Activated CD4-positive, alpha-beta memory T cell treated with anti-CD3 and anti-CD28 coated beads for 36 hours (primary cell): ENCODE measurements at regions not wholly inside any gene's neighbourhood (a gene's known extent, or its start where the extent isn't known, plus 50 kb on each side); places are given as distances from the start of the nearest gene placed in this dataset.

Experiments
- CTCF ChIA-PET: fragments of 350-600 bp; sonication (Branson Sonifier 250); formaldehyde crosslinking; loops from one replicate; lab custom pipeline; 2021; ENCODE audit warnings: antibody characterized with exemption, inconsistent platforms; lab: Charles Lee
- POLR2A ChIA-PET: fragments of 350-600 bp; sonication (Branson Sonifier 250); formaldehyde crosslinking; loops from one replicate; lab custom pipeline; 2021; ENCODE audit warnings: antibody characterized with exemption; lab: Charles Lee
- DNase-seq: peaks from one replicate; pipeline ENCODE4 v3.0.0-alpha.2; 2020
- H3K27ac Mint-ChIP-seq: one replicate; pipeline ENCODE4 v1.8.0; 2021; ENCODE audit warnings: mixed read lengths
- H3K27me3 Mint-ChIP-seq: one replicate; pipeline ENCODE4 v1.8.0; 2021; ENCODE audit warnings: mixed read lengths
- H3K36me3 Mint-ChIP-seq: one replicate; pipeline ENCODE4 v1.8.0; 2021; ENCODE audit warnings: mixed read lengths
- H3K4me1 Mint-ChIP-seq: one replicate; pipeline ENCODE4 v1.8.0; 2021; ENCODE audit warnings: low read depth, mixed read lengths
- H3K4me3 Mint-ChIP-seq: one replicate; pipeline ENCODE4 v1.8.0; 2021; ENCODE audit warnings: mild to moderate bottlenecking, mixed read lengths
- H3K9me3 Mint-ChIP-seq: one replicate; pipeline ENCODE4 v1.8.0; 2021; ENCODE audit warnings: mixed read lengths
- intact Hi-C: fragments of 100-400 bp; cut with micrococcal nuclease; formaldehyde crosslinking; loops from one replicate; pipeline ENCODE4 v1.15.1; 2023

DNA sequence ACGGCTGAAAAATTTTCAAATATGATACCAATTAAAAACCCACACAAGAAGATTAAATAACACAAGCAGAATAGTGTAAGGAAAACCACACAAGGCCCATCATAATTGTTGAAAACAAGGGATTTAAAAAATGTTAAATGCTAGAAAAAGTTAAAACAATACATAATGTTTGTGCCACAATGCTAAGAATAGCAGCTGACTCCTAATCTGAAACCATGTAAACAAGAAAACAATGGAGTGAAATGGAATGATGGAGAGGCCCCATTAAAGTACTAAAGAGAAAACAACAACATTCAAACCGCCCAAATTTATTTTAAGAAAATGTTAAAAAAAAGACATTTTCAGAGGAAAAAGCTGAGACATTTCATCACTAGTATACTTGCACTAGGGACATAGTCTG, 663.6 kb upstream of the NCAM2 start:
- Mint-ChIP-seq H3K4me3 (no peak overlapping the region), H3K9me3 (peaks cover 8% of the 10 kb centered on the region), H3K4me1 (no peaks in the 10 kb centered on the region), H3K36me3 (no peaks in the 10 kb centered on the region), H3K27ac (no peak overlapping the region), H3K27me3 (no peaks in the 10 kb centered on the region)
- DNase-seq = no peak
- ChIA-PET POLR2A (no interaction called here), CTCF (no interaction called here)
- intact Hi-C loops = no loop called here

DNA sequence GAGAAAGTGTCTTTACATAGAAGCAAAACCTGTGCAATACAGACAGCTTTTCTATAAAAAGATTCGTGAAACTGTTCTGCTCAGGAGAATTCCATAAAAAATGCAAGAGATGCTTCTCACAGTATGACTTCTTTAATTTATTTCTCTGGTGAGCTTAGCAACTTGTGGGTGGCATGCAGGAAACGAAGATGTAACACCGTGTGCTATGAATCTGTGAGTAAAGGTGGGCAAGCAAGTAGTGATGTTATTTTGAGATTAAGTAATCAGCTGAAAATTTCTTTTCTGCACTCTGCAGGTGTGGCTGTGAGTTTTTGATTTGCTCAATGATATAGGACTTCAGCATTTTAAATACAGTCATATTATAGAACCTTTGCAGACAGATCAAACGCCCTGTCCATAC, 656.8 kb upstream of the NCAM2 start:
- DNase-seq = no peak
- peaks cover 7% of the 10 kb centered on the region for H3K9me3 Mint-ChIP-seq
- H3K36me3 Mint-ChIP-seq = no peaks in the 10 kb centered on the region
- ChIA-PET POLR2A (no interaction called here), CTCF (no interaction called here)
- H3K4me3 Mint-ChIP-seq = no peak overlapping the region
- intact Hi-C loops = no loop called here
- H3K27me3 Mint-ChIP-seq = no peaks in the 10 kb centered on the region
- H3K27ac Mint-ChIP-seq = no peak overlapping the region
- H3K4me1 Mint-ChIP-seq = no peaks in the 10 kb centered on the region

DNA sequence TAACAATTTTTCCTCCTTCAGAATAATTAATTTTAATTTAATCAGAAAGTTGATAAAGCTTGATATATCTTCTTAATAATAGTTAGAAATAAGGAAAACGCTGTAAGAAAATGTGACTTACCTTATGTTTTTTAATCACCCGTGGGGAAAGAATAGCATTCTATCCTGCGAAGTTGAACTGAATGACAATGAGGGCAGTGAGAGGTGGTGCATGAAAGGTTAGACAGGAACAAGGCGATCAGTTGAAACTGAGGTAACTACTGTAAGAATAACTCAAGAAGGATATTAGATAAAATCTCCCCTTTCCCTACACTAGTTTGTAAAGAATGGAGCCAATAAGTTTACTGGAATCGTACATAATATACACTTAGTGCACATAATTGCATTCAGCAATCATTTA, 655.0 kb upstream of the NCAM2 start:
- no peaks in the 10 kb centered on the region for H3K4me1 Mint-ChIP-seq
- H3K36me3 Mint-ChIP-seq = no peaks in the 10 kb centered on the region
- CTCF ChIA-PET = no interaction called here
- H3K27ac Mint-ChIP-seq = no peak overlapping the region
- intact Hi-C loops = no loop called here
- no peaks in the 10 kb centered on the region for H3K27me3 Mint-ChIP-seq
- POLR2A ChIA-PET = no interaction called here
- H3K4me3 Mint-ChIP-seq = no peak overlapping the region
- peaks cover 9% of the 10 kb centered on the region for H3K9me3 Mint-ChIP-seq
- no peak for DNase-seq

DNA sequence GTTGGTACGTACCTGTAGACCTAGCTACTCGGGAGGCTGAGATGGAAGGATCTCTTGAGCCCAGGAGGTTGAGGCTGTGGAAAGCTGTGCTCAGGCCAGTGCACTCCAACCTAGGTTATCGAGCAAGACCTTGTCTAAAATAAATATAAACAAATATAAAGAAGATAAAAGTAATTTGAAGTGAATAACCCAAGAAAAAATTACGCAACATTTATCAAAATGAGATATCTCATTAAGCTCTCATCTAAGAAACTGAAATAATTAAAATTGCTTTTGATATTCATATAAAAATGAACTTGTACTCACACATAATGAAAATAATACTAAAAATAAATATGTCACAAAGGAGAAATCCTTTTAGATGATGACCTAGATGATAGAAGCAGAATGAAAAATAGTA, 647.1 kb upstream of the NCAM2 start:
- POLR2A ChIA-PET = no interaction called here
- DNase-seq = no peak
- Mint-ChIP-seq H3K4me3 (no peak overlapping the region), H3K27me3 (no peaks in the 10 kb centered on the region), H3K4me1 (no peaks in the 10 kb centered on the region), H3K36me3 (no peaks in the 10 kb centered on the region), H3K9me3 (peaks cover 18% of the 10 kb centered on the region), H3K27ac (no peak overlapping the region)
- intact Hi-C loops = no loop called here
- CTCF ChIA-PET = no interaction called here

DNA sequence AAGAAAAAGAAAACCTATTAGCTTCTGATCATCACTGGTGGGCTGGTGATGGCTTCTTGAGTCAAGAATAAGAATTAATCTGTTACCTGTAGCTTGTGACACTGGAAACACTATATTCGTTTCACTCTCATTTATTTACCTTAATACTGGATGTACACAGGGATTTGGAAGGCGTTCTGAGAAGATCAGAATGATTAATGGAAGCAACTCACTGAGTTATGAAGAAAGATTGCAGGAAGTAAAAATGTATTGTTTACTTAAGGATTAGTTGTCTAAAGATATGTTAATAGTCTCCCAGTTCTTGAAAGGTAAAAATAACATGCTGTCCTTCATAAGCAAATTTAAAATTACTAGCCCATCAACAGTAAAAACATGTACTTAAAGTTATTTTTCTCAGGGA, 644.9 kb upstream of the NCAM2 start:
- ChIA-PET CTCF (no interaction called here), POLR2A (no interaction called here)
- intact Hi-C loops = no loop called here
- Mint-ChIP-seq H3K27me3 (no peaks in the 10 kb centered on the region), H3K36me3 (no peaks in the 10 kb centered on the region), H3K9me3 (peaks cover 16% of the 10 kb centered on the region), H3K27ac (no peak overlapping the region), H3K4me3 (no peak overlapping the region), H3K4me1 (no peaks in the 10 kb centered on the region)
- DNase-seq = no peak

DNA sequence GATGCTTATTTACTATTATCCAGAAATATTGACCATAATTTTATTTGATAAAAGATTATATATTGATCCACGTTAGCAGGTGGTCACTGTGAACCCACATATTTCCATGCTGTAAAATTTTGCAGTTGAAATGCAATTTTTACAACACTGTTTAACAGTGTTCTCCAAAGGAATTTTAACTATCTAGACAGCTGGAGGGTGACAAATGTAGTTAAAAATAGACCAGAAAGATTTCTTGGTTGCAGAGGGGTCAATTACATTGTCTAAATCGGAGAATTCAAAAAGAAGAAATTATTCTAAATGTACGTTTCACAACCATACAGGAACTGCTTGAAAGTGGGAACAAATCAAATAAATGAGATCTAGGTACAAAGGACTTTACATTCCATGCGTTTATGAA, 625.2 kb upstream of the NCAM2 start:
- no peak for DNase-seq
- H3K4me1 Mint-ChIP-seq = no peaks in the 10 kb centered on the region
- POLR2A ChIA-PET = no interaction called here
- intact Hi-C loops = no loop called here
- H3K27me3 Mint-ChIP-seq = no peaks in the 10 kb centered on the region
- CTCF ChIA-PET = no interaction called here
- H3K27ac Mint-ChIP-seq = no peak overlapping the region
- H3K9me3 Mint-ChIP-seq = peaks cover 10% of the 10 kb centered on the region
- no peak overlapping the region for H3K4me3 Mint-ChIP-seq
- no peaks in the 10 kb centered on the region for H3K36me3 Mint-ChIP-seq

DNA sequence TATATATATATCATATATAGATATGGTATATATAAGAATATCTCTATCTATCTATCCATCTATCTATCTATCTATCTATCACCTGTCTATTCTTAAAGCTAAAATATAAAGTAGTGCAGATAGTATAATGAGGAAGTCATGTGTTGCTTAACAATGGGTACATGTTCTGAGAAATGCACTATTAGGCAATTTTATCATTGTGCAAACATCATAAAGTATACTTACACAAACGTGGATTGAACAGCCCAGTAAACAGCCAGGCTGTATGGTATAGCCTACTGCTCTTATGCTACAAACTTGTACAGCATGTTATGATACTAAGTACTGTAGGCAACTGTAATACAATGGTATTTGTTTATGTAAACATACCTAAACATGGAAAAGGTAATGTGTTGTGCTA, 621.0 kb upstream of the NCAM2 start:
- H3K4me3 Mint-ChIP-seq = no peak overlapping the region
- H3K27me3 Mint-ChIP-seq = no peaks in the 10 kb centered on the region
- H3K9me3 Mint-ChIP-seq = peaks cover 11% of the 10 kb centered on the region
- no peaks in the 10 kb centered on the region for H3K4me1 Mint-ChIP-seq
- ChIA-PET POLR2A (no interaction called here), CTCF (no interaction called here)
- no peak overlapping the region for H3K27ac Mint-ChIP-seq
- intact Hi-C loops = no loop called here
- H3K36me3 Mint-ChIP-seq = no peaks in the 10 kb centered on the region
- DNase-seq = no peak

DNA sequence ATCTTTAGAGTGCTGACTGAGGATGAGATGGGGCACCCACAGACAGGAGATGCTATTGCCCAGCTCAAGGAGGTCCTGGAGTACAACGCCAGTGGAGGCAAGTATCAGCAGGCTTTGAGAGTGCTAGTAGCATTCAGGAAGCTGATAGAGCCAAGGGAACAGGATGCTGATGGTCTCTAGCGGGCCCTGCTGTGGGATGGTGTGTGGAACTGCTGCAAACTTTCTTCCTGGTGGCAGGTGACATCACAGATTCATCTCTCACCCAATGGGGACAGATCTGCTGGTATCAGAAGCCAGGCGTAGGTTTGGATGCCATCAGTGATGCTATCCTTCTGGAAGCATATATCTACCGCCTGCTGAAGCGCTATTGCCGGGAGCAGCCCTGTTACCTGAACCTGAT, 609.8 kb upstream of the NCAM2 start:
- CTCF ChIA-PET = no interaction called here
- intact Hi-C loops = no loop called here
- H3K36me3 Mint-ChIP-seq = no peaks in the 10 kb centered on the region
- DNase-seq = no peak
- no peak overlapping the region for H3K27ac Mint-ChIP-seq
- H3K4me1 Mint-ChIP-seq = no peaks in the 10 kb centered on the region
- POLR2A ChIA-PET = no interaction called here
- H3K9me3 Mint-ChIP-seq = peaks cover 40% of the 10 kb centered on the region
- H3K27me3 Mint-ChIP-seq = no peaks in the 10 kb centered on the region
- no peak overlapping the region for H3K4me3 Mint-ChIP-seq

DNA sequence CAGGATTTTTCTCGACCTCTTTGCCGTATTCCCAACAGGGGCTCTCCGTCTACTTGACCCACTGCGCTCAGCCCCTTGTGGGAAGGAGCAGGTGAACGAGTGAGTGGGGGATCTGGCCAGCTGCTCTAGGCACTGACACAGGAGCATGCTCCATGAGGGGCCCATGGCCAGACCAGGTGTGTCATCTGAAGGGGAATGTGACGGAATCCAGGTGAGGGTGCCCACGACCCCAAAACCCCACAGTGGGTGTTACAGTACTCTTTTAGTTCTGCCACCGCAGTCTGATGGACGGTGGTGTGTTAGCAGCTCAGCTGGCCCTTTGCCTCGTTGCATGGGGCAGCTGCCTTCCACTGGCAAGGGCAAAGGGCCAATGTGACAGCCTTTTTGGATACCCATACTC, 601.4 kb upstream of the NCAM2 start:
- no peak overlapping the region for H3K4me3 Mint-ChIP-seq
- peaks cover 15% of the 10 kb centered on the region for H3K9me3 Mint-ChIP-seq
- H3K27ac Mint-ChIP-seq = no peak overlapping the region
- H3K4me1 Mint-ChIP-seq = no peaks in the 10 kb centered on the region
- H3K36me3 Mint-ChIP-seq = no peaks in the 10 kb centered on the region
- ChIA-PET POLR2A (no interaction called here), CTCF (no interaction called here)
- no peak for DNase-seq
- no peaks in the 10 kb centered on the region for H3K27me3 Mint-ChIP-seq
- intact Hi-C loops = no loop called here

DNA sequence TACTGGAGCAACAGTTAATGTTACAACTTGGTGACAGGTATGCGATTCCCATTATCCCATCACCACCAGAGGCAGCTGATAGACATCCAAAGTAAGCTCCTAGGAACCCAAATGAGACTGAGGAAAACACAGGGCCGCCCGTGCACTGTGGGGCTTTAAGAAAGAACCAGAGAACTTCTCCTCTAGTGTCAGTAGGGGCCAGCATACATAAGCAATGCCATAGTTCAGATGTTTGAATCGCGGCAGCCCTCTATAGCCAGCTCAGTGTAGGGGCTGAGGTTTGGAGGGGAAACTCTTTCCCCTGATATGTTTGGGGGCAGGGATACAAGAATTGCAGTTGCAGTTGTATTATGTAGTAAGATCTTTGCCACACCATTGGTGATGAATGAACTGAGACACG, 593.3 kb upstream of the NCAM2 start:
- no peak for DNase-seq
- Mint-ChIP-seq H3K4me1 (no peaks in the 10 kb centered on the region), H3K9me3 (peaks cover 32% of the 10 kb centered on the region), H3K36me3 (no peaks in the 10 kb centered on the region), H3K27me3 (no peaks in the 10 kb centered on the region), H3K27ac (no peak overlapping the region), H3K4me3 (no peak overlapping the region)
- ChIA-PET POLR2A (no interaction called here), CTCF (no interaction called here)
- intact Hi-C loops = no loop called here

DNA sequence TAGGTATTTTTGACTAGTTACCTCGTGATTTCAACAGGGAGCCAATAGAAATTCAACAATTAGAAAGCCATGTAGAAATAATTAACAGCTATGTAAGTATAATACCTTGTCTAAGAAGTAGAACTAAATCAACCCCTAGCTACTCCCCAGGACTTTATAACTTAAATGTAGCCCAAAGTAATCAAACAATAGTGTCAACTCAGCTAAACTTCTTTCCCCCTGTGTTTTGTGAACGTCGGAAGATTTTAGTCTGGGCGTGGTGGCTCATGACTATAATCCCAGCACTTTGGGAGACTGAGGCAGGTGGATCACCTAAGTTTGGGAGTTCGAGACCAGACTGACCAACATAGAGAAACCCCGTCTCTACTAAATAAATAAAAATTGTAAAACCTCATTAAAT, 579.9 kb upstream of the NCAM2 start:
- H3K9me3 Mint-ChIP-seq = peaks cover 38% of the 10 kb centered on the region
- H3K36me3 Mint-ChIP-seq = no peaks in the 10 kb centered on the region
- CTCF ChIA-PET = no interaction called here
- intact Hi-C loops = no loop called here
- POLR2A ChIA-PET = no interaction called here
- H3K4me1 Mint-ChIP-seq = no peaks in the 10 kb centered on the region
- no peak overlapping the region for H3K4me3 Mint-ChIP-seq
- no peaks in the 10 kb centered on the region for H3K27me3 Mint-ChIP-seq
- no peak for DNase-seq
- no peak overlapping the region for H3K27ac Mint-ChIP-seq

DNA sequence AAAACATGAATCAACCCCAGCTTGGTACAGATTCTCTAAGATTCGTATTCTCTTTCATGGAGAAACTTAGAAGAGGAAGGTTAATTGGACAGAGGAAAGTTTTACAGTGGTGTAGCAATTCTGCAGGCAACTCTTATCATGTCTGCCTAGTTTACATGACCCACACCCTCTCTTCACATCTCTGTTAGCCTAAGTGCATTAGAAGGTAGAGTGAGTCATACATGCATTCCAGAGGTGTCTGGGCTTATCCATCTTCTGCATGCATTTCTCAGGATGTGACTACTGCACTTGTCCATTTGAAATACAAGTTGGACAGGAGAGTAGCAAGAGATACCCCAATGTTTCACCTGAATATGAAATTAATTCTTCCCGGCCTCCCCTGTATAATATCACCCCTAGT, 578.4 kb upstream of the NCAM2 start:
- intact Hi-C loops = no loop called here
- Mint-ChIP-seq H3K4me3 (no peak overlapping the region), H3K27ac (no peak overlapping the region), H3K36me3 (no peaks in the 10 kb centered on the region), H3K27me3 (no peaks in the 10 kb centered on the region), H3K4me1 (no peaks in the 10 kb centered on the region), H3K9me3 (peaks cover 33% of the 10 kb centered on the region)
- DNase-seq = no peak
- POLR2A ChIA-PET = no interaction called here
- CTCF ChIA-PET = no interaction called here

DNA sequence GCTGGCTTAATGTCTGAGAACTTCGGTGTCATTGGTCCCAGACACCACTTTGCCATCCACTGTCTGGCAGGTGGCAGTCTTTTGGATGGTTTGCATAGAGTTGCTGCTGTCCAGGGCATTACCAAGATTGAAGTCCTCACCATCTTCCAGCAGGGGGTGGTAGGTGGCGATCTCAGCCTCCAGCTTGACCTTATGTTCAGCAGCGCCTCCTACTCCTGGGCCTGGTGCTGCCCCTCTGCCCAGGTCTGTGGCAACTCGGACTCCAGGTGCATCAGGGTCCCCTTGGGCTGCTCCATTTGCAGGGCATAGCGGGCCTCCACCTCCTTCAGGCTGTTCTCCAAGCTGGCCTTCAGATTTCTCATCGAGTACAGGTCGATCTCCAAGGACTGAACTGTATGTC, 573.3 kb upstream of the NCAM2 start:
- Mint-ChIP-seq H3K9me3 (peaks cover 30% of the 10 kb centered on the region), H3K27me3 (no peaks in the 10 kb centered on the region), H3K4me3 (no peak overlapping the region), H3K36me3 (no peaks in the 10 kb centered on the region), H3K27ac (no peak overlapping the region), H3K4me1 (no peaks in the 10 kb centered on the region)
- no peak for DNase-seq
- CTCF ChIA-PET = interaction anchor here (1.0 to 1.1 kb wide), 3 partner anchors 17 to 55 kb away, joined by 3 read pairs; no protein-coding TSS in a partner anchor
- POLR2A ChIA-PET = no interaction called here
- intact Hi-C loops = no loop called here

DNA sequence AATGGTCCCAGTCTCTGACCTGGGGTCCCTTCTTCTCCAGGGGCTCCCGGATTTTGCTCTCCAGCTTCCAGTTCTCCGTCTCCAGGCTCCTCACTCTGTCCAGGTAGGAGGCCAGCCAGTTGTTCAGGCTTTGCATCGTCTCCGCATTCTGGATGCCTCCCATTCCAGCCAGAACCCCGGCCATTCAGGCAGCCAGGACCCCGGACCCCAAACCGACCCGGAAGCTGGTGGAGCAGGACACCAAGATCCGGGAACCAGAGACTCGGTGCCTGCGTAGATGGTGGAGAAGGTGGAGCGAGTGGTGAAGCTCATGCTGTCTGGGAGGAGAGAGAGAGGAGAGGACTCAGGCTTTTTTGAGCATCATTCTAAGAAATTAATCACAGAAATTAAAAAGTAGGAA, 572.4 kb upstream of the NCAM2 start:
- H3K4me3 Mint-ChIP-seq = no peak overlapping the region
- CTCF ChIA-PET = interaction anchor here (1.0 kb wide), 1 partner anchor 18 kb away, joined by 3 read pairs; no protein-coding TSS in a partner anchor

More for the DNA sequence above, 572.4 kb upstream of the NCAM2 start:
- DNase-seq = no peak
- no peaks in the 10 kb centered on the region for H3K4me1 Mint-ChIP-seq
- H3K27me3 Mint-ChIP-seq = no peaks in the 10 kb centered on the region
- H3K27ac Mint-ChIP-seq = no peak overlapping the region
- intact Hi-C loops = no loop called here
- POLR2A ChIA-PET = no interaction called here
- H3K36me3 Mint-ChIP-seq = no peaks in the 10 kb centered on the region
- peaks cover 25% of the 10 kb centered on the region for H3K9me3 Mint-ChIP-seq
